GM19043 (cell line): ENCODE measurements at regions not wholly inside any gene's neighbourhood (a gene's known extent, or its start where the extent isn't known, plus 50 kb on each side); places are given as distances from the start of the nearest gene placed in this dataset.
"Not testable (repeated sequence)": the region's sequence is repeated elsewhere in the genome, so short reads cannot be mapped to it uniquely, and the experiment has no call there.

ENCODE experiments used
- ATAC-seq: cut with Tn5 transposase; IDR thresholded peaks from one replicate; pipeline ENCODE4 v1.9.1; 2021; ENCODE audit warnings: low read depth; ENCODE audit not compliant: unreplicated experiment

GRCh38 chr4:71204056-71204455 lies 134.8 kb upstream of the SLC4A4 start:
- ATAC-seq, result no peak

GRCh38 chr4:71206763-71207162 lies 132.1 kb upstream of the SLC4A4 start:
- ATAC-seq, result no peak

GRCh38 chr4:71209161-71209560 lies 129.7 kb upstream of the SLC4A4 start:
- ATAC-seq, result no peak

- ATAC-seq, result no peak
Observed at GRCh38 chr4:71210823-71211222, 128.0 kb upstream of the SLC4A4 start.

- ATAC-seq, result no peak
Observed at GRCh38 chr4:71211748-71212147, 127.1 kb upstream of the SLC4A4 start.

GRCh38 chr4:71212216-71212615 lies 126.6 kb upstream of the SLC4A4 start:
- no peak for ATAC-seq

- ATAC-seq, result no peak
Observed at GRCh38 chr4:71214578-71214977, 124.2 kb upstream of the SLC4A4 start.

- ATAC-seq, result no peak
Observed at GRCh38 chr4:71216316-71216959, 122.4 kb upstream of the SLC4A4 start.

GRCh38 chr4:71217688-71218087 lies 121.1 kb upstream of the SLC4A4 start:
- no peak for ATAC-seq

- ATAC-seq, result not testable (repeated sequence)
Observed at GRCh38 chr4:71220848-71221247, 118.0 kb upstream of the SLC4A4 start.

- ATAC-seq, result no peak
Observed at GRCh38 chr4:71221510-71222466, 117.0 kb upstream of the SLC4A4 start.

- ATAC-seq, result no peak
Observed at GRCh38 chr4:71222661-71223060, 116.2 kb upstream of the SLC4A4 start.

- no peak for ATAC-seq
Observed at GRCh38 chr4:71229477-71230270, 109.1 kb upstream of the SLC4A4 start.

GRCh38 chr4:71230271-71231128 lies 108.3 kb upstream of the SLC4A4 start:
- ATAC-seq, result no peak

GRCh38 chr4:71231129-71232055 lies 107.4 kb upstream of the SLC4A4 start:
- ATAC-seq, result no peak

GRCh38 chr4:71232056-71232430 lies 106.8 kb upstream of the SLC4A4 start:
- ATAC-seq, result no peak

- no peak for ATAC-seq
Observed at GRCh38 chr4:71232846-71233245, 106.0 kb upstream of the SLC4A4 start.

- no peak for ATAC-seq
Observed at GRCh38 chr4:71235311-71236201, 103.3 kb upstream of the SLC4A4 start.
